ENCODE measurements at regions not wholly inside any gene's neighbourhood (a gene's known extent, or its start where the extent isn't known, plus 50 kb on each side); places are given as distances from the start of the nearest gene placed in this dataset.
A peak's percentile ranks its signal among the peaks of the same experiment; 100 is the strongest.

- H3K4me3 Mint-ChIP-seq: peak overlapping the region in 1 of 3 experiments; percentile 2
- peak overlapping the region; percentile 17 to 74 (median 66) for H3K27ac Mint-ChIP-seq
- H3K36me3 Mint-ChIP-seq (ENCODE audit: low read depth): no peaks in the 10 kb centered on the region
- H3K9me3 Mint-ChIP-seq: no peaks in the 10 kb centered on the region
- H3K27me3 Mint-ChIP-seq (ENCODE audit: low read depth): no peaks in the 10 kb centered on the region
- no peak for TF ChIP-seq CTCF (IDR thresholded peaks at IDR 0.05; ENCODE audit: unreplicated experiment in 3 of 3)
- peaks cover 40% of the 10 kb centered on the region for H3K4me1 Mint-ChIP-seq
Observed at GRCh38 chr4:123750044-123750443, 353.4 kb downstream of the SPRY1 start.

- TF ChIP-seq CTCF (IDR thresholded peaks at IDR 0.05; ENCODE audit: unreplicated experiment in 3 of 3): no peak
- Mint-ChIP-seq H3K9me3 (peaks cover 5% of the 10 kb centered on the region), H3K36me3 (ENCODE audit: low read depth) (no peaks in the 10 kb centered on the region), H3K4me3 (no peak overlapping the region), H3K27ac (no peak overlapping the region), H3K27me3 (ENCODE audit: low read depth) (no peaks in the 10 kb centered on the region), H3K4me1 (no peaks in the 10 kb centered on the region)
Observed at GRCh38 chr4:123755655-123756054, 359.1 kb downstream of the SPRY1 start.

GRCh38 chr4:123767806-123768205, 371.2 kb downstream of the SPRY1 start:
- H3K9me3 Mint-ChIP-seq: peaks cover 15% of the 10 kb centered on the region
- no peaks in the 10 kb centered on the region for H3K27me3 Mint-ChIP-seq (ENCODE audit: low read depth)
- H3K36me3 Mint-ChIP-seq (ENCODE audit: low read depth): no peaks in the 10 kb centered on the region

GRCh38 chr4:123770884-123771283, 374.3 kb downstream of the SPRY1 start:
- peaks cover 9% of the 10 kb centered on the region for H3K9me3 Mint-ChIP-seq
- TF ChIP-seq CTCF (IDR thresholded peaks at IDR 0.05; ENCODE audit: unreplicated experiment in 3 of 3): no peak
- no peaks in the 10 kb centered on the region for H3K27me3 Mint-ChIP-seq (ENCODE audit: low read depth)
- H3K27ac Mint-ChIP-seq: no peak overlapping the region
- H3K4me3 Mint-ChIP-seq: no peak overlapping the region
- no peaks in the 10 kb centered on the region for H3K4me1 Mint-ChIP-seq
- no peaks in the 10 kb centered on the region for H3K36me3 Mint-ChIP-seq (ENCODE audit: low read depth)

More at GRCh38 chr4:123767806-123768205, 371.2 kb downstream of the SPRY1 start:
- Mint-ChIP-seq H3K4me3 (no peak overlapping the region), H3K4me1 (no peaks in the 10 kb centered on the region), H3K27ac (peak overlapping the region in 1 of 3 experiments; percentile 9)
- no peak for TF ChIP-seq CTCF (IDR thresholded peaks at IDR 0.05; ENCODE audit: unreplicated experiment in 3 of 3)

- Mint-ChIP-seq H3K4me1 (no peaks in the 10 kb centered on the region), H3K27me3 (ENCODE audit: low read depth) (peaks cover 3% of the 10 kb centered on the region), H3K27ac (no peak overlapping the region), H3K36me3 (ENCODE audit: low read depth) (no peaks in the 10 kb centered on the region), H3K9me3 (peaks cover 9% of the 10 kb centered on the region), H3K4me3 (no peak overlapping the region)
- TF ChIP-seq CTCF (IDR thresholded peaks at IDR 0.05; ENCODE audit: unreplicated experiment in 3 of 3): no peak
Observed at GRCh38 chr4:123776267-123776666, 379.7 kb downstream of the SPRY1 start.

GRCh38 chr4:123777373-123777772, 380.8 kb downstream of the SPRY1 start:
- H3K4me1 Mint-ChIP-seq: no peaks in the 10 kb centered on the region
- H3K36me3 Mint-ChIP-seq (ENCODE audit: low read depth): no peaks in the 10 kb centered on the region
- no peak overlapping the region for H3K27ac Mint-ChIP-seq
- peaks cover 8% of the 10 kb centered on the region for H3K9me3 Mint-ChIP-seq
- H3K4me3 Mint-ChIP-seq: no peak overlapping the region
- peaks cover 3% of the 10 kb centered on the region for H3K27me3 Mint-ChIP-seq (ENCODE audit: low read depth)
- no peak for TF ChIP-seq CTCF (IDR thresholded peaks at IDR 0.05; ENCODE audit: unreplicated experiment in 3 of 3)
